ENCODE measurements at regions not wholly inside any gene's neighbourhood (a gene's known extent, or its start where the extent isn't known, plus 50 kb on each side); places are given as distances from the start of the nearest gene placed in this dataset.
A peak's percentile ranks its signal among the peaks of the same experiment; 100 is the strongest.

- H3K4me3 ChIP-seq (ENCODE audit: low read depth, low read length): no peak overlapping the region
- DNase-seq (ENCODE audit: low read depth): no peak
- TF ChIP-seq, protein P1, sequence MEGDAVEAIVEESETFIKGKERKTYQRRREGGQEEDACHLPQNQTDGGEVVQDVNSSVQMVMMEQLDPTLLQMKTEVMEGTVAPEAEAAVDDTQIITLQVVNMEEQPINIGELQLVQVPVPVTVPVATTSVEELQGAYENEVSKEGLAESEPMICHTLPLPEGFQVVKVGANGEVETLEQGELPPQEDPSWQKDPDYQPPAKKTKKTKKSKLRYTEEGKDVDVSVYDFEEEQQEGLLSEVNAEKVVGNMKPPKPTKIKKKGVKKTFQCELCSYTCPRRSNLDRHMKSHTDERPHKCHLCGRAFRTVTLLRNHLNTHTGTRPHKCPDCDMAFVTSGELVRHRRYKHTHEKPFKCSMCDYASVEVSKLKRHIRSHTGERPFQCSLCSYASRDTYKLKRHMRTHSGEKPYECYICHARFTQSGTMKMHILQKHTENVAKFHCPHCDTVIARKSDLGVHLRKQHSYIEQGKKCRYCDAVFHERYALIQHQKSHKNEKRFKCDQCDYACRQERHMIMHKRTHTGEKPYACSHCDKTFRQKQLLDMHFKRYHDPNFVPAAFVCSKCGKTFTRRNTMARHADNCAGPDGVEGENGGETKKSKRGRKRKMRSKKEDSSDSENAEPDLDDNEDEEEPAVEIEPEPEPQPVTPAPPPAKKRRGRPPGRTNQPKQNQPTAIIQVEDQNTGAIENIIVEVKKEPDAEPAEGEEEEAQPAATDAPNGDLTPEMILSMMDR (conservative IDR thresholded peaks at IDR 0.05; ENCODE audit: low read depth, low read length): no peak
Measured at GRCh38 chr12:92035477-92035876, 110.2 kb downstream of the BTG1 start.

DNA sequence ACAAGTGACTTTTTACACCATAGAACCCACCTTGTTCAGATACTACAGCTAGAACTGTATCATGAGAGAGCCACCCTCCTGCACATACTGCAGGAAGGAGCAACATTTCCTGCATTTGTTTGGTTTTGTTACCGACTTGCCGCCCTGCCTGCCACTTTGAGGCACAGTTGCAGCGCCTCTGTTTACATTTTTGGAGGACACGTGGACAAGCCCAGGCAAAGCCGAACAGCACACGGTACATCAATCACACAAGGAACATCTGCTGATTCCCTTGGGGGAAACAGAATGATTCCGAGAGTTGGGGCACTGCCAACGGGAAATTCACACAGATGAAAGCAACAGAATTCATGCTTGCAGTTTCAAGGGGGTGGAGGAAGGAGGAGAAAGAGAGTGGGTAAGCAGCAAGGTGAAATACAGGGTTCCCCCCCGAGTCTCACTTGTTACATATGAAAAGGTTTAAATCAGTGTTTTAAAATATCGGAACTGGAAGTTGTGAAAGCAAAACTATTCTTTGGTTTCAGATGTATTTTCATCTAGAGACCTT is 110.7 kb downstream of the BTG1 start:
- DNase-seq (ENCODE audit: low read depth): peak; percentile 89
- H3K4me3 ChIP-seq (ENCODE audit: low read depth, low read length): peak overlapping the region; percentile 39
- TF ChIP-seq, protein P1 (conservative IDR thresholded peaks at IDR 0.05; ENCODE audit: low read depth, low read length): no peak

- TF ChIP-seq, protein P1 (conservative IDR thresholded peaks at IDR 0.05; ENCODE audit: low read depth, low read length): no peak
- DNase-seq (ENCODE audit: low read depth): no peak
- H3K4me3 ChIP-seq (ENCODE audit: low read depth, low read length): no peak overlapping the region
Measured at GRCh38 chr12:92034083-92034482, 111.6 kb downstream of the BTG1 start.

GRCh38 chr12:92032965-92033364 is 112.7 kb downstream of the BTG1 start:
- no peak overlapping the region for H3K4me3 ChIP-seq (ENCODE audit: low read depth, low read length)
- no peak for DNase-seq (ENCODE audit: low read depth)

DNA sequence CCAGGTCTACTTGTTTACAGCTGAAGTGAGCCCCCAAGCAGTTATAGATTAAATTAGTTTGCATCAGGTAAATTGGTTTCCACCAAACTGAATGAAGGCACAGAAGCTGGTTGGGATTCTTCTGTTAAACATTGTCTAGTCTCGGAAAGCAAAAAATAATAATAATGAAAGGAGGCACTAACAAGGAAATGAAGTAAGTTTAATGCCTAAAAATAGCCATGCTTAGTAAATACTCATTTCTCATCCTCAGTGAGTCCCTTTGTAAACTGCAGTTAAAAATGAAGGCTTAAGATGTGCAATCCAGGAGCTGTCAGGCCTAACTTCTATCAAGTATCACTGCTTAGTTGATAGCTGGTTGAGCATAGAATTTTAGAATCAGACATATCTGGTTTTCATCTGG is 113.5 kb downstream of the BTG1 start:
- TF ChIP-seq, protein P1 (conservative IDR thresholded peaks at IDR 0.05; ENCODE audit: low read depth, low read length): no peak
- no peak overlapping the region for H3K4me3 ChIP-seq (ENCODE audit: low read depth, low read length)
- no peak for DNase-seq (ENCODE audit: low read depth)

More at GRCh38 chr12:92032965-92033364, 112.7 kb downstream of the BTG1 start:
- TF ChIP-seq, protein P1 (conservative IDR thresholded peaks at IDR 0.05; ENCODE audit: low read depth, low read length): no peak

- TF ChIP-seq, protein P1 (conservative IDR thresholded peaks at IDR 0.05; ENCODE audit: low read depth, low read length): no peak
Measured at GRCh38 chr12:92030618-92031017, 115.0 kb downstream of the BTG1 start.

GRCh38 chr12:92029902-92030586 is 115.6 kb downstream of the BTG1 start:
- peak; percentile 63 for DNase-seq (ENCODE audit: low read depth)
- no peak overlapping the region for H3K4me3 ChIP-seq (ENCODE audit: low read depth, low read length)
- TF ChIP-seq, protein P1 (conservative IDR thresholded peaks at IDR 0.05; ENCODE audit: low read depth, low read length): no peak

More at GRCh38 chr12:92030618-92031017, 115.0 kb downstream of the BTG1 start:
- DNase-seq (ENCODE audit: low read depth): peak; percentile 95
- H3K4me3 ChIP-seq (ENCODE audit: low read depth, low read length): no peak overlapping the region

Measured in choroid plexus epithelial cell (primary cell).